HL-60 (cell line): ENCODE measurements at regions not wholly inside any gene's neighbourhood (a gene's known extent, or its start where the extent isn't known, plus 50 kb on each side); places are given as distances from the start of the nearest gene placed in this dataset.

Experiments used
- GABPA ChIP-seq: IDR thresholded peaks from 2 replicates; pipeline ENCODE4 v1.6.1; 2012; ENCODE audit warnings: low read depth
- POLR2AphosphoS5 ChIP-seq: IDR thresholded peaks from 2 replicates; pipeline ENCODE4 v1.6.1; 2012; ENCODE audit warnings: low read depth
- REST ChIP-seq: IDR thresholded peaks from 2 replicates; pipeline ENCODE4 v1.6.1; 2012; ENCODE audit warnings: low read depth; ENCODE audit not compliant: insufficient replicate concordance
- SPI1 ChIP-seq: IDR thresholded peaks from 2 replicates; pipeline ENCODE4 v1.6.1; 2012; ENCODE audit warnings: low read depth, mild to moderate bottlenecking, borderline replicate concordance
- TF ChIP-seq, protein P1 (sequence below): IDR thresholded peaks from one replicate; pipeline ENCODE4 v1.5.1; 2011; ENCODE audit warnings: low read length, control low read depth, inconsistent platforms; ENCODE audit not compliant: insufficient read depth

GRCh38 chr9:28456861-28457260 lies 883.6 kb upstream of the C9orf72 start:
- TF ChIP-seq, protein P1, sequence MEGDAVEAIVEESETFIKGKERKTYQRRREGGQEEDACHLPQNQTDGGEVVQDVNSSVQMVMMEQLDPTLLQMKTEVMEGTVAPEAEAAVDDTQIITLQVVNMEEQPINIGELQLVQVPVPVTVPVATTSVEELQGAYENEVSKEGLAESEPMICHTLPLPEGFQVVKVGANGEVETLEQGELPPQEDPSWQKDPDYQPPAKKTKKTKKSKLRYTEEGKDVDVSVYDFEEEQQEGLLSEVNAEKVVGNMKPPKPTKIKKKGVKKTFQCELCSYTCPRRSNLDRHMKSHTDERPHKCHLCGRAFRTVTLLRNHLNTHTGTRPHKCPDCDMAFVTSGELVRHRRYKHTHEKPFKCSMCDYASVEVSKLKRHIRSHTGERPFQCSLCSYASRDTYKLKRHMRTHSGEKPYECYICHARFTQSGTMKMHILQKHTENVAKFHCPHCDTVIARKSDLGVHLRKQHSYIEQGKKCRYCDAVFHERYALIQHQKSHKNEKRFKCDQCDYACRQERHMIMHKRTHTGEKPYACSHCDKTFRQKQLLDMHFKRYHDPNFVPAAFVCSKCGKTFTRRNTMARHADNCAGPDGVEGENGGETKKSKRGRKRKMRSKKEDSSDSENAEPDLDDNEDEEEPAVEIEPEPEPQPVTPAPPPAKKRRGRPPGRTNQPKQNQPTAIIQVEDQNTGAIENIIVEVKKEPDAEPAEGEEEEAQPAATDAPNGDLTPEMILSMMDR: no peak
- TF ChIP-seq REST (no peak), POLR2AphosphoS5 (no peak), GABPA (no peak), SPI1 (no peak)
